ENCODE measurements at regions not wholly inside any gene's neighbourhood (a gene's known extent, or its start where the extent isn't known, plus 50 kb on each side); places are given as distances from the start of the nearest gene placed in this dataset.

DNA sequence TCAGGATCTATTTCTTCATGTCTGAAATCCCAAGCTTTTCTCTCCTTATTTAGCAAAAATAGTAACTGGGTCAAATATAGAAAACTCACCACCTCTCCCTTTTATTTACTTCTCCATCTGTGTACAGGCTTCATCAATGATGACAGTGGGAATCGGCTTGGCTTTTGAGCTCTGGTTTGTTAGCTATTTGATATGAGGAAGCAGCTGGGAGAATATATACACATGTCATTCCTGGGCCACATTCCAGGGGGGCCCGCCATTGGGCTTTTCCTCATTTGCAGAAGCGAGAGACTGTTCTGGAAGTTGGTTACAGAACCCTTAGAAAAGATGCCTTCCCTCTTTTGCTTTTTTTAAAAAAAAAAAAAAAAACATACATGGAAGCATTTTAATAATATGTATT lies 107.4 kb upstream of the F9 start:
- Histone ChIP-seq H3K27me3 (replicated peaks in 1 of 4; ENCODE audit: control insufficient read depth in 3 of 4, extremely low read depth in 1 of 4, insufficient read depth in 3 of 4, low read length in 3 of 4) (no peaks in the 10 kb centered on the region), H3K27ac (ENCODE audit: low read depth, low read length) (no peak overlapping the region), H4K91ac (replicated peaks; ENCODE audit: insufficient read length, low read length) (no peak overlapping the region), H3K9me3 (ENCODE audit: insufficient read depth in 2 of 2, low read depth in 1 of 2, low read length in 1 of 2) (no peaks in the 10 kb centered on the region), H3K4me3 (ENCODE audit: extremely low read depth in 1 of 4, insufficient read depth in 2 of 4, low read depth in 3 of 4, low read length in 4 of 4) (no peak overlapping the region), H3K23me2 (ENCODE audit: low read depth, low read length) (no peaks in the 10 kb centered on the region), H3K4me1 (replicated peaks in 1 of 4; ENCODE audit: control insufficient read depth in 3 of 4, insufficient read depth in 4 of 4, low read length in 3 of 4) (no peaks in the 10 kb centered on the region), H3K56ac (replicated peaks; ENCODE audit: insufficient read length, low read depth, low read length) (no peak overlapping the region), H2AFZ (ENCODE audit: low read length) (no peak overlapping the region), H2BK12ac (ENCODE audit: low read depth, low read length) (no peak overlapping the region), H3K79me1 (ENCODE audit: low read depth, low read length) (no peaks in the 10 kb centered on the region), H2BK15ac (ENCODE audit: low read length) (no peak overlapping the region), H4K20me1 (replicated peaks in 1 of 2; ENCODE audit: control insufficient read depth in 1 of 2, insufficient read depth in 2 of 2, low read length in 2 of 2) (no peaks in the 10 kb centered on the region), H2BK20ac (ENCODE audit: low read length) (no peak overlapping the region), H3K4me2 (ENCODE audit: insufficient read depth in 1 of 2, low read depth in 2 of 2, low read length in 2 of 2) (no peak overlapping the region), H3K14ac (ENCODE audit: insufficient read length) (no peak overlapping the region), H3K9ac (replicated peaks in 1 of 4; ENCODE audit: extremely low read depth in 1 of 4, low read depth in 3 of 4, low read length in 3 of 4) (no peak overlapping the region), H2AK5ac (ENCODE audit: low read depth, low read length) (no peak overlapping the region), H2BK5ac (ENCODE audit: low read depth, low read length) (no peak overlapping the region), H4K8ac (ENCODE audit: extremely low read depth, insufficient read depth, low read length) (no peak overlapping the region), H3K18ac (ENCODE audit: extremely low read depth, low read length) (no peak overlapping the region), H4K5ac (ENCODE audit: insufficient read length, low read depth, low read length) (no peak overlapping the region), H3K4ac (replicated peaks; ENCODE audit: insufficient read length, low read depth, low read length) (no peak overlapping the region), H3K79me2 (ENCODE audit: control insufficient read depth in 1 of 2, insufficient read depth in 2 of 2, low read length in 2 of 2) (no peaks in the 10 kb centered on the region), H3K36me3 (ENCODE audit: control insufficient read depth in 2 of 4, insufficient read depth in 4 of 4, low read length in 3 of 4) (no peaks in the 10 kb centered on the region), H2BK120ac (replicated peaks; ENCODE audit: low read depth, low read length) (no peak overlapping the region), H3K23ac (ENCODE audit: insufficient read length) (no peak overlapping the region)
- ChIA-PET POLR2A (ENCODE audit: partially characterized antibody) (no interaction called here), CTCF (ENCODE audit: partially characterized antibody) (no interaction called here)
- FAIRE-seq: no peak
- DNase-seq (ENCODE audit: low read depth in 1 of 2, low spot score in 2 of 2): no peak
- WGBS, 2 experiments (ENCODE audit: extremely low coverage in 1 of 2, insufficient coverage in 1 of 2, insufficient read length in 1 of 2, insufficient replicate concordance in 2 of 2, low coverage in 1 of 2, low lambda C conversion rate in 2 of 2, missing lambda C conversion rate in 1 of 2): 74% methylated on average over 3 of the region's 3 CpGs; no CpG with 5 or more reads in 1 of the 2 experiments
- no peak for TF ChIP-seq CBX5 (IDR thresholded peaks at IDR 0.05; ENCODE audit: low read depth, low read length)
- no peak for TF ChIP-seq RNF2 (IDR thresholded peaks at IDR 0.05; ENCODE audit: borderline replicate concordance, low read depth, low read length, missing control alignments, poor library complexity, severe bottlenecking)
- no peak for TF ChIP-seq SIX5 (IDR thresholded peaks at IDR 0.05; ENCODE audit: low read depth, low read length)
- TF ChIP-seq BRCA1 (IDR thresholded peaks at IDR 0.05; ENCODE audit: low read depth, low read length): no peak
- no peak for TF ChIP-seq TAF1 (IDR thresholded peaks at IDR 0.05; ENCODE audit: low read depth, low read length)
- TF ChIP-seq SIN3A (conservative IDR thresholded peaks at IDR 0.05 in 1 of 2, IDR thresholded peaks at IDR 0.05 in 1 of 2; ENCODE audit: low read depth in 1 of 2, low read length in 2 of 2): no peak
- TF ChIP-seq SIRT6 (IDR thresholded peaks at IDR 0.05; ENCODE audit: low read length): no peak
- no peak for TF ChIP-seq CTBP2 (IDR thresholded peaks at IDR 0.05; ENCODE audit: borderline replicate concordance, insufficient read depth, insufficient read length, low read length)
- no peak for TF ChIP-seq NANOG (IDR thresholded peaks at IDR 0.05; ENCODE audit: insufficient read depth, low read depth, low read length, poor library complexity, severe bottlenecking)
- TF ChIP-seq, protein P1, sequence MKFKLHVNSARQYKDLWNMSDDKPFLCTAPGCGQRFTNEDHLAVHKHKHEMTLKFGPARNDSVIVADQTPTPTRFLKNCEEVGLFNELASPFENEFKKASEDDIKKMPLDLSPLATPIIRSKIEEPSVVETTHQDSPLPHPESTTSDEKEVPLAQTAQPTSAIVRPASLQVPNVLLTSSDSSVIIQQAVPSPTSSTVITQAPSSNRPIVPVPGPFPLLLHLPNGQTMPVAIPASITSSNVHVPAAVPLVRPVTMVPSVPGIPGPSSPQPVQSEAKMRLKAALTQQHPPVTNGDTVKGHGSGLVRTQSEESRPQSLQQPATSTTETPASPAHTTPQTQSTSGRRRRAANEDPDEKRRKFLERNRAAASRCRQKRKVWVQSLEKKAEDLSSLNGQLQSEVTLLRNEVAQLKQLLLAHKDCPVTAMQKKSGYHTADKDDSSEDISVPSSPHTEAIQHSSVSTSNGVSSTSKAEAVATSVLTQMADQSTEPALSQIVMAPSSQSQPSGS (IDR thresholded peaks at IDR 0.05; ENCODE audit: low read length): no peak
- no peak for TF ChIP-seq POU5F1 (IDR thresholded peaks at IDR 0.05; ENCODE audit: low read depth, low read length)
- no peak for TF ChIP-seq GTF2F1 (IDR thresholded peaks at IDR 0.05; ENCODE audit: borderline replicate concordance, low read depth, low read length)
- TF ChIP-seq PHF8 (conservative IDR thresholded peaks at IDR 0.05; ENCODE audit: low read depth, low read length): no peak
